ENCODE measurements at regions not wholly inside any gene's neighbourhood (a gene's known extent, or its start where the extent isn't known, plus 50 kb on each side); places are given as distances from the start of the nearest gene placed in this dataset.

- TF ChIP-seq CTCF (IDR thresholded peaks at IDR 0.05) (no peak), POLR2A (IDR thresholded peaks at IDR 0.05) (no peak)
Observed at GRCh38 chr5:62985749-62986148, 407.1 kb downstream of the LRRC70 start.
